ENCODE measurements at regions not wholly inside any gene's neighbourhood (a gene's known extent, or its start where the extent isn't known, plus 50 kb on each side); places are given as distances from the start of the nearest gene placed in this dataset.
"Not testable (repeated sequence)": the region's sequence is repeated elsewhere in the genome, so short reads cannot be mapped to it uniquely, and the experiment has no call there.

DNA sequence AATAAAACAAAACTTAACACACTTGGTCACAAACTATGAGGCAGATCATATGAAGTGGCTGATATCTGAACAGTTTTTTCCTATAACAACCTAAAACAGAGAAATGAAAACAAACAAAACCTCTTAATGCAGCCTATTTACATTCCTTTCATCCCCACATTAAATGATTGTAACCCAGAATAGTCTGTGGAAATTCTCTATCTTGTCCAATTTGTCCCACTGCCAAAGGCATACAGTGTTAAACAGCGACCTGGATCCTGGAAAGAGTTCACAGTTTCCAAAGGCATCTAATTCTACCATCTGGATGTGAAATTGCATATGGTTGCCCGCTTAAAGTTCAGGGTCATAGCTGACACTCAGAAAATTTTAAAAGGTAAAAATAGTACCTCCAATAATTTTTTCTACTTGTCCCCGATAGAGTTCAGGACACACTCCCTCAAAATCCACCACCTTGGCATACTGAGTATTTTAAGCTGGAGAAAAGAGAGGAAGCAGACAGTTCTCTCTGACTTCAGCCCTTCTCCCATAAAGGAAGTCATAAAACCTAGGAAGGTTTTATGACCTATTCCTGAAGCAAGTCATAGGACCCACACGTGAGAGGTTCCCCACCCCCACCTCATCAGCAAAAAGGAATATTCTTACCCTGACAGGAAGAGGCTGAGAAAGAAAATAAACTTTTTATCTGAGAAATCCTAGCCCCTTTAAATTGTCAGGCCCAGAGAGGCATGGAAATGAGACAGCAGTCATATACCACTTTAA, 270.2 kb downstream of the PAPSS1 start:
- H3K27me3 Mint-ChIP-seq (ENCODE audit: unreplicated experiment) = peaks cover 1% of the 10 kb centered on the region
- DNase-seq = no peak
- H3K4me3 Mint-ChIP-seq (ENCODE audit: unreplicated experiment) = no peak overlapping the region
- no peaks in the 10 kb centered on the region for H3K4me1 Mint-ChIP-seq (ENCODE audit: low read depth, unreplicated experiment)
- no peak overlapping the region for H3K27ac Mint-ChIP-seq (ENCODE audit: unreplicated experiment)
- no peaks in the 10 kb centered on the region for H3K9me3 Mint-ChIP-seq (ENCODE audit: unreplicated experiment)
- no peaks in the 10 kb centered on the region for H3K36me3 Mint-ChIP-seq (ENCODE audit: unreplicated experiment)
- TF ChIP-seq, protein P1, sequence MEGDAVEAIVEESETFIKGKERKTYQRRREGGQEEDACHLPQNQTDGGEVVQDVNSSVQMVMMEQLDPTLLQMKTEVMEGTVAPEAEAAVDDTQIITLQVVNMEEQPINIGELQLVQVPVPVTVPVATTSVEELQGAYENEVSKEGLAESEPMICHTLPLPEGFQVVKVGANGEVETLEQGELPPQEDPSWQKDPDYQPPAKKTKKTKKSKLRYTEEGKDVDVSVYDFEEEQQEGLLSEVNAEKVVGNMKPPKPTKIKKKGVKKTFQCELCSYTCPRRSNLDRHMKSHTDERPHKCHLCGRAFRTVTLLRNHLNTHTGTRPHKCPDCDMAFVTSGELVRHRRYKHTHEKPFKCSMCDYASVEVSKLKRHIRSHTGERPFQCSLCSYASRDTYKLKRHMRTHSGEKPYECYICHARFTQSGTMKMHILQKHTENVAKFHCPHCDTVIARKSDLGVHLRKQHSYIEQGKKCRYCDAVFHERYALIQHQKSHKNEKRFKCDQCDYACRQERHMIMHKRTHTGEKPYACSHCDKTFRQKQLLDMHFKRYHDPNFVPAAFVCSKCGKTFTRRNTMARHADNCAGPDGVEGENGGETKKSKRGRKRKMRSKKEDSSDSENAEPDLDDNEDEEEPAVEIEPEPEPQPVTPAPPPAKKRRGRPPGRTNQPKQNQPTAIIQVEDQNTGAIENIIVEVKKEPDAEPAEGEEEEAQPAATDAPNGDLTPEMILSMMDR (IDR thresholded peaks at IDR 0.05; ENCODE audit: partially characterized antibody, unreplicated experiment) = no peak

DNA sequence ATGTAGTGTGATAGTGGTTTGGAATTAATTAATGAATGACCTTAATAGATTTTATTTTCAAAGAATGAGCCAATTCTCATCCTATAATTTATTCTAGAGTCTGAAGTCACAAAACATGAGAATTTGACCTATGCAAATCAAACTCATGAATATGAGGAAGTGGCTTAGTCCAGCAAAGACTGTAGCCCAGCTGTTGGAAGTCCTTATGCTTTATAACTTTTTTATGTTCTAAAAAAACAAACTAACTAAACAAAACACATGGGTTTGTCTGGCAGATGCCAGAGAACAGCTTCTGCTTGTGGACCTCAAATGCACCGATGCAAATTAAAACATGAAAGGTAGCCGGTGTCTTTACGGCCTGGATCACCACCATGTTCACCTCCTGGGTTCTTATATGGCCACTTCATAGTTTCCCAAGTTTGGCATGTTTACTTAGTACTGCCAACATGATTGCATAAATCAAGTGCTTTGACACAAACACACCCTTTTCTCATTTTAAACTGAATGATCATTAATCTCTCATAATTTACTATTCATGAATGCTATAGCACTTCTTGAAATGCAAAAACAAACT, 277.4 kb downstream of the PAPSS1 start:
- Mint-ChIP-seq H3K4me1 (ENCODE audit: low read depth, unreplicated experiment) (no peaks in the 10 kb centered on the region), H3K27ac (ENCODE audit: unreplicated experiment) (no peak overlapping the region), H3K36me3 (ENCODE audit: unreplicated experiment) (no peaks in the 10 kb centered on the region), H3K4me3 (ENCODE audit: unreplicated experiment) (no peak overlapping the region), H3K9me3 (ENCODE audit: unreplicated experiment) (no peaks in the 10 kb centered on the region), H3K27me3 (ENCODE audit: unreplicated experiment) (no peaks in the 10 kb centered on the region)
- TF ChIP-seq, protein P1 (IDR thresholded peaks at IDR 0.05; ENCODE audit: partially characterized antibody, unreplicated experiment) = no peak
- no peak for DNase-seq

DNA sequence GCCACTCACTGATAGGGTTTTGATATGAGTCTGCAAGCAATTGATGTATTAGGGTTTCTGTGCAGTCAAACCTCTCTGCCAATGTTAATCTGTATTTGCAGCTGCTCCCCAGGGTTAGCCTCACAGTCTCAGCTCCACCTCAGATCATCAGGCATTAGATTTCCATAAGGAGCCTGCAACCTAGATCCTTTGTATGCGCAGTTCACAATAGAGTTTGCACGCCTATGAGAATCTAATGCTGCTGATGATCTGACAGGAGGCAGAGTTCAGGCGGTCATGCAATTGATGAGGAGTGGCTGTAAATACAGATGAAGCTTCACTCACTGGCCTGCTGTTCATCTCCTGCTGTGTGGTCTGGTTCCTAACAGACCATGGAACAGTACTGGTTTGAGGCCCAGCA, 280.6 kb downstream of the PAPSS1 start:
- Mint-ChIP-seq H3K4me3 (ENCODE audit: unreplicated experiment) (no peak overlapping the region), H3K36me3 (ENCODE audit: unreplicated experiment) (no peaks in the 10 kb centered on the region), H3K27me3 (ENCODE audit: unreplicated experiment) (no peaks in the 10 kb centered on the region), H3K27ac (ENCODE audit: unreplicated experiment) (no peak overlapping the region), H3K9me3 (ENCODE audit: unreplicated experiment) (no peaks in the 10 kb centered on the region), H3K4me1 (ENCODE audit: low read depth, unreplicated experiment) (no peaks in the 10 kb centered on the region)
- DNase-seq = no peak
- TF ChIP-seq, protein P1 (IDR thresholded peaks at IDR 0.05; ENCODE audit: partially characterized antibody, unreplicated experiment) = no peak

DNA sequence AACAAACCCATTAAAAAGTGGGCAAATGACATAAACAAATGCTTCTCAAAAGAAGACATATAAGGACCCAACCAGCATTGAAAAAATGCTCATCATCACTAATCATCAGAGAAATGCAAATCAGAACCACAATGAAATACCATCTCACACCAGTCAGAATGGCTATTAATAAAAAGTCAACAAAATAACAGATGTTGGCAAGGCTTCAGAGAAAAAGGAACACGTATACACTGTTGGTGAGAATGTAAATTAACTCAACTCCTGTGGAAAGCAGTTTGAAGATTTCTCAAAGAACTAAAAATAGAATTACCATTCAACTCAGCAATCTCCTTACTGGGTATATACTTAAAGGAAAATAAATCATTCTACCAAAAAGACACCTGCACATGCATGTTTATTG, 283.6 kb downstream of the PAPSS1 start:
- H3K9me3 Mint-ChIP-seq (ENCODE audit: unreplicated experiment); H3K4me1 Mint-ChIP-seq (ENCODE audit: low read depth, unreplicated experiment); H3K27ac Mint-ChIP-seq (ENCODE audit: unreplicated experiment); DNase-seq; H3K27me3 Mint-ChIP-seq (ENCODE audit: unreplicated experiment); H3K4me3 Mint-ChIP-seq (ENCODE audit: unreplicated experiment); H3K36me3 Mint-ChIP-seq (ENCODE audit: unreplicated experiment): not testable (repeated sequence)

DNA sequence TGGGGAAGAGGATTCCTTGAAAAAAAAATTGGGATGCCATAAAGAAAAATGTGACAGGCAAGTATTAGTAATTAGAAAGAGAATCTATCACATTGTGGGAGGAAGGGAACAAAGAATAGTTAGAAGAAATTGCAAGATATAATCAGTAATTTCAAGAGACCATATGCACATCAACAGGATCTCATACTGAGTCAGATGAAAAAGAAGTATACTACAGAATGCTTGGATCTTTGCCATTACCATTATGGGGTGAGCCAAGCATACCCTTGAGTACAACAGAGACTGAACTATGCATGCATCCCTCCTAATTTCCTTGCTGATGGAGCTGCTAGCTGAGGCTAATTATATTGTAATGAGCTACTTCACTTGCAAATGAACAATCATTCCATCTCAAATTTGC, 287.6 kb downstream of the PAPSS1 start:
- TF ChIP-seq, protein P1 (IDR thresholded peaks at IDR 0.05; ENCODE audit: partially characterized antibody, unreplicated experiment) = no peak
- no peaks in the 10 kb centered on the region for H3K4me1 Mint-ChIP-seq (ENCODE audit: low read depth, unreplicated experiment)
- peaks cover 4% of the 10 kb centered on the region for H3K9me3 Mint-ChIP-seq (ENCODE audit: unreplicated experiment)
- no peak overlapping the region for H3K4me3 Mint-ChIP-seq (ENCODE audit: unreplicated experiment)
- DNase-seq = no peak
- H3K27me3 Mint-ChIP-seq (ENCODE audit: unreplicated experiment) = no peaks in the 10 kb centered on the region
- H3K27ac Mint-ChIP-seq (ENCODE audit: unreplicated experiment) = no peak overlapping the region
- H3K36me3 Mint-ChIP-seq (ENCODE audit: unreplicated experiment) = no peaks in the 10 kb centered on the region
